OCI-LY1 (cell line): ENCODE measurements at regions not wholly inside any gene's neighbourhood (a gene's known extent, or its start where the extent isn't known, plus 50 kb on each side); places are given as distances from the start of the nearest gene placed in this dataset.

Experiments used
- H2AFZ ChIP-seq: fragments of 200-600 bp; sonication (generic), shearing (Covaris generic); 2 replicates; pipeline ENCODE4 v1.6.0; 2014; ENCODE audit warnings: antibody characterized with exemption, mild to moderate bottlenecking, low read length
- H3F3A ChIP-seq: fragments of 200-600 bp; sonication (generic), shearing (Covaris generic); 2 replicates; pipeline ENCODE4 v1.6.0; 2014; ENCODE audit warnings: mild to moderate bottlenecking, antibody characterized with exemption, low read length, moderate library complexity; ENCODE audit not compliant: insufficient read depth
- H3K27ac ChIP-seq: fragments of 200-600 bp; sonication (generic); 2 replicates; pipeline ENCODE4 v1.5.1; 2014; ENCODE audit warnings: low read length, mixed run types, mild to moderate bottlenecking, low read depth; ENCODE audit not compliant: poor library complexity, severe bottlenecking
- H3K27me3 ChIP-seq: fragments of 200-600 bp; sonication (generic); 2 replicates; pipeline ENCODE4 v1.6.0; 2014; ENCODE audit warnings: antibody characterized with exemption, mild to moderate bottlenecking, low read length, moderate library complexity; ENCODE audit not compliant: insufficient read depth
- H3K36me3 ChIP-seq: fragments of 200-600 bp; sonication (generic); 2 replicates; pipeline ENCODE4 v1.6.1; 2014; ENCODE audit warnings: mild to moderate bottlenecking, antibody characterized with exemption, low read length, moderate library complexity, mixed read lengths; ENCODE audit not compliant: insufficient read depth
- H3K4me1 ChIP-seq: fragments of 200-600 bp; sonication (generic); 2 replicates; pipeline ENCODE4 v1.5.1; 2014; ENCODE audit warnings: mild to moderate bottlenecking, low read length, moderate library complexity; ENCODE audit not compliant: insufficient read depth, severe bottlenecking
- H3K4me2 ChIP-seq: fragments of 200-600 bp; sonication (generic), shearing (Covaris generic); 2 replicates; pipeline ENCODE4 v1.6.1; 2014; ENCODE audit warnings: low read length
- H3K4me3 ChIP-seq: fragments of 200-600 bp; sonication (generic); 2 replicates; pipeline ENCODE4 v1.5.1; 2014; ENCODE audit warnings: low read length, low read depth, mild to moderate bottlenecking, mixed read lengths; ENCODE audit not compliant: poor library complexity, severe bottlenecking
- H3K79me2 ChIP-seq: fragments of 200-600 bp; shearing (Covaris generic); 2 replicates; pipeline ENCODE4 v1.6.1; 2016; ENCODE audit warnings: mixed run types, low read length, mixed read lengths; ENCODE audit not compliant: insufficient read depth
- H3K9ac ChIP-seq: fragments of 200-600 bp; sonication (generic), shearing (Covaris generic); 2 replicates; pipeline ENCODE4 v1.6.1; 2014; ENCODE audit warnings: mild to moderate bottlenecking, low read length, mixed read lengths
- H3K9me2 ChIP-seq: fragments of 200-600 bp; sonication (generic), shearing (Covaris generic); 2 replicates; pipeline ENCODE4 v1.6.1; 2014; ENCODE audit warnings: low read depth, mild to moderate bottlenecking, low read length, mixed read lengths
- H3K9me3 ChIP-seq: fragments of 200-600 bp; shearing (Covaris generic); 2 replicates; pipeline ENCODE4 v1.6.1; 2014; ENCODE audit warnings: low read length, mixed read lengths
- H4K20me1 ChIP-seq: fragments of 200-600 bp; sonication (generic), shearing (Covaris generic); 2 replicates; pipeline ENCODE4 v1.6.0; 2016; ENCODE audit warnings: mild to moderate bottlenecking, low read length; ENCODE audit not compliant: insufficient read depth
- CTCF ChIP-seq: fragments of 200-600 bp; sonication (generic), shearing (Covaris generic); IDR thresholded peaks from 2 replicates; pipeline ENCODE4 v1.5.1; 2017; ENCODE audit warnings: mild to moderate bottlenecking, antibody characterized with exemption, low read length, moderate library complexity, mixed read lengths
- EZH2 ChIP-seq: fragments of 200-600 bp; sonication (generic), shearing (Covaris generic); IDR thresholded peaks from 2 replicates; pipeline ENCODE4 v1.8.0; 2017; ENCODE audit warnings: borderline replicate concordance, mixed run types, mild to moderate bottlenecking, antibody characterized with exemption, low read length, moderate library complexity, mixed read lengths

GRCh38 chr10:44196336-44196735, 188.6 kb downstream of the CXCL12 start:
- no peaks in the 10 kb centered on the region for H3K9me3 ChIP-seq
- TF ChIP-seq CTCF: no peak
- TF ChIP-seq EZH2: no peak
- no peak overlapping the region for H3K4me3 ChIP-seq
- no peaks in the 10 kb centered on the region for H3K36me3 ChIP-seq
- H3K27me3 ChIP-seq: no peaks in the 10 kb centered on the region
- H3K27ac ChIP-seq: no peak overlapping the region
- no peaks in the 10 kb centered on the region for H3K4me1 ChIP-seq
- H3K79me2 ChIP-seq: no peaks in the 10 kb centered on the region
- H4K20me1 ChIP-seq: no peaks in the 10 kb centered on the region
- H3F3A ChIP-seq: no peaks in the 10 kb centered on the region
- no peak overlapping the region for H3K4me2 ChIP-seq
- H2AFZ ChIP-seq: no peak overlapping the region
- H3K9ac ChIP-seq: no peak overlapping the region
- no peaks in the 10 kb centered on the region for H3K9me2 ChIP-seq

- Histone ChIP-seq H3K9ac (no peak overlapping the region), H2AFZ (no peak overlapping the region), H3K4me1 (no peaks in the 10 kb centered on the region), H4K20me1 (no peaks in the 10 kb centered on the region), H3K9me3 (no peaks in the 10 kb centered on the region), H3K4me3 (no peak overlapping the region), H3K27me3 (no peaks in the 10 kb centered on the region), H3K79me2 (no peaks in the 10 kb centered on the region), H3K36me3 (no peaks in the 10 kb centered on the region), H3K9me2 (no peaks in the 10 kb centered on the region), H3K27ac (no peak overlapping the region), H3F3A (no peaks in the 10 kb centered on the region), H3K4me2 (no peak overlapping the region)
- no peak for TF ChIP-seq EZH2
- no peak for TF ChIP-seq CTCF
These were observed 188.9 kb downstream of the CXCL12 start for GRCh38 chr10:44196008-44196320.

- Histone ChIP-seq H3K9me2 (no peaks in the 10 kb centered on the region), H3K9ac (no peak overlapping the region), H3K79me2 (no peaks in the 10 kb centered on the region), H3K4me3 (no peak overlapping the region), H4K20me1 (no peaks in the 10 kb centered on the region), H3K27ac (no peak overlapping the region), H3K4me1 (no peaks in the 10 kb centered on the region), H3F3A (no peaks in the 10 kb centered on the region), H3K4me2 (no peak overlapping the region), H3K27me3 (no peaks in the 10 kb centered on the region), H2AFZ (no peak overlapping the region), H3K9me3 (no peaks in the 10 kb centered on the region), H3K36me3 (no peaks in the 10 kb centered on the region)
- TF ChIP-seq CTCF: no peak
- no peak for TF ChIP-seq EZH2
These were observed 189.5 kb downstream of the CXCL12 start for GRCh38 chr10:44195112-44196007.
